HEK293T (cell line): ENCODE measurements at regions not wholly inside any gene's neighbourhood (a gene's known extent, or its start where the extent isn't known, plus 50 kb on each side); places are given as distances from the start of the nearest gene placed in this dataset.

Experiments
- FOXA1 ChIP-seq: fragments of 450-650 bp; IDR thresholded peaks from 2 replicates; pipeline ENCODE4 v1.6.1; 2016; ENCODE audit warnings: mild to moderate bottlenecking
- FOXM1 ChIP-seq: fragments of 450-650 bp; IDR thresholded peaks from 2 replicates; pipeline ENCODE4 v1.6.1; 2017; ENCODE audit warnings: mild to moderate bottlenecking, borderline replicate concordance
- SP1 ChIP-seq: fragments of 450-650 bp; IDR thresholded peaks from 2 replicates; pipeline ENCODE4 v1.6.1; 2017

GRCh38 chr3:14267976-14268375 lies 89.4 kb downstream of the LSM3 start:
- no peak for TF ChIP-seq FOXM1
- TF ChIP-seq FOXA1, result no peak
- no peak for TF ChIP-seq SP1
